ES-I3 (cell line): ENCODE measurements at regions not wholly inside any gene's neighbourhood (a gene's known extent, or its start where the extent isn't known, plus 50 kb on each side); places are given as distances from the start of the nearest gene placed in this dataset.

Experiments
- H3K36me3 ChIP-seq: 2 replicates; pipeline ENCODE4 v1.6.1; 2013; ENCODE audit warnings: mild to moderate bottlenecking, low read length, control low read depth, moderate library complexity; ENCODE audit not compliant: insufficient read depth
- H3K4me1 ChIP-seq: 2 replicates; pipeline ENCODE4 v1.6.1; 2013; ENCODE audit warnings: mild to moderate bottlenecking, control low read depth, low read length; ENCODE audit not compliant: insufficient read depth
- H3K9ac ChIP-seq: 2 replicates; pipeline ENCODE4 v1.6.1; 2013; ENCODE audit warnings: low read depth, mild to moderate bottlenecking, low read length, moderate library complexity
- H3K9me3 ChIP-seq: 2 replicates; pipeline ENCODE4 v1.6.1; 2013; ENCODE audit warnings: mild to moderate bottlenecking, low read length, moderate library complexity; ENCODE audit not compliant: control insufficient read depth, insufficient read depth

DNA sequence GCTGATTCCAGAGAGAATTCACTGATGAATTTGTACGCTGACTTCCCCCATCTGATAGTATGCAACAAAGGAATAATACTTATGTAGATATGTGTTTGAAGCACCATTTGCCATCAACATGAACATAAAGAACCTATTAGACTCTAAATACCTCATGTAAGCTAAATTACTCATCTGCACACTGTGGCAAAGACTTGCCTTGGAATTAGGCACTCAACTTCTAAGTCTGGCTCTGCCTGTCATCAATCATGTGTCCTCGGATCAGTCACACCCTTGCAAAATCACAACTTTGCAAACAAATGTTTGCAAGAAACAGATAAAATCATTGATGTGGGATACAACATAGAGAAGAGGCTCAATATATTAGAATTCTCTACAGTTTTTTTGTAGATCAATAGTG is 169.9 kb upstream of the LDB2 start:
- Histone ChIP-seq H3K9ac (no peak overlapping the region), H3K36me3 (no peaks in the 10 kb centered on the region), H3K4me1 (peaks cover 4% of the 10 kb centered on the region; the same call in 1 of the 2 replicates), H3K9me3 (0 out of 2 replicates have a peak, but pooled peaks cover 5% of the 10 kb centered on the region)

DNA sequence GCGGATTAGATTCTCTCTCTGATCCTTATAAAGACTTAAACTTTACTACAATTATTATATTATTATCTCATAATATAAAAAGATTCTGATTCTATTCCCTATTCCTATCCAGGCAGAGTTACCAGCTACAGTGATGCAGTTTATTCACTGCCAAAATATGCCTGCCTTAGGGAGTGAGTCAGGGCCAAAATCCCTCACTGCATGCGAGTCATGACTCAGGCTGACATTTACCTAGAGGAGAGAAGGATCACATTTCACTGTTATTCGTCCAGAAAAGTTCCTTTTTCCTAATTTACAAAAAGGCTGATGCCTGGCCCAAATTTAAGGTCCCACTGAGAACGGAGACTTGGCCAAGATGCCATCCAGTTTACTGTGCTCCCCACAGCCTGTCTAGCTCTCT is 168.5 kb upstream of the LDB2 start:
- peaks cover 4% of the 10 kb centered on the region; the same call in 1 of the 2 replicates for H3K4me1 ChIP-seq
- H3K9ac ChIP-seq = no peak overlapping the region
- no peaks in the 10 kb centered on the region for H3K36me3 ChIP-seq
- H3K9me3 ChIP-seq = 0 out of 2 replicates have a peak, but pooled peaks cover 5% of the 10 kb centered on the region

DNA sequence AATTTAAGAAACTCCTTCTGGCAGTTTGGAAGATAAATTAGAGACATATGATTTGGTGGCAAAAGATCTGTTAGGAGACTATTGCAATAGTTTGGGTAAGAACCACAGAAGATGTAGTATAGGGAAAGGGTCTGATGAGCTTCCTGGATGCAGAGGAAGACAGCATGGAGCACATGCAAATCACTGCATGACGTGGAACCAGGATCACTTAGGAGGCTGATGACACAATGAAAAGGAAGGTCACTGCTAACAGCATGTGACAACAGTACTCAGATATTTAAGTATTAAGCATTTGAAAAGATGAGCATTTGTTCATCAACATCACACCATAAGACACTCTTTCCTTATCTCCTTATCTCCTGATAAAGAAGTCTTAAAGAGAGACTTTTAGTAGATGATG is 167.8 kb upstream of the LDB2 start:
- Histone ChIP-seq H3K4me1 (peaks cover 4% of the 10 kb centered on the region; the same call in 1 of the 2 replicates), H3K36me3 (no peaks in the 10 kb centered on the region)

DNA sequence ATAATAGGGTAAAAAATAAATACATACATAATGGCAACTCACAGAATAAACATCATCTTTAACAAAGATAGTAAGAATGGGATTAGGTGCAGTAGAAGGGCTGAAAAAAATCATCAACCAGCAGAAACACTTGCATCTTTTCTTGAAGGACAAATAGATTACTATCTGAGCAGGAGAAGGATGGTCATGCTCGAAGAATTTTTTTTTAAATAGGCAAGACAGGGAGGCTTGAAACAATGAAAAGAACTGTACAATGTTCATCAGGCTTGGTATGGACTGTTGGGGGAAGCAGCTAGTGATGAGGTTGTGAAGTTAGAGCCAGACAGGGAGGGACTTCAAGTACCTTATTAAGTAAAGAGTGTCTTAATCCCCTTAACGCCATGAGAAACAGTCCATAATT is 167.4 kb upstream of the LDB2 start:
- H3K9ac ChIP-seq = no peak overlapping the region

More for the DNA sequence above, 167.8 kb upstream of the LDB2 start:
- Histone ChIP-seq H3K9ac (no peak overlapping the region), H3K9me3 (0 out of 2 replicates have a peak, but pooled peaks cover 5% of the 10 kb centered on the region)

DNA sequence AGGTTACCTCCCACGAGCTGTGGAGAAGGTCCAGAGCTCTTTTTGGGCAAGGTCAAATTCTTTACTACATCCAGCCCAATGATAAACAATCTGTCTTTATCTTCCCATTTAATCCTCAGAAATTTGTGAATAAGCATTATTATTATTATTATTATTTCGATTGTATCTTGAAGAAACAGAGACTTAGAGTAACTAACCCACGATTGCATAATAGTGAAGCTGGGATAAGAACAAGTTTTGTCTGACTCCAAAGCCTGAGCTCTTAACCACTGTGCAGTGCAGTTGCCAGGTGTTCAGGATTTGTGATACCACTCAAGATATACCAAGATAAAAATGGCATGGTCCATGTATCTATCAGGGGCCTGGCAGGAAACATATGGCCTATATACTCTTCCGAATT is 166.5 kb upstream of the LDB2 start:
- Histone ChIP-seq H3K36me3 (no peaks in the 10 kb centered on the region), H3K9me3 (0 out of 2 replicates have a peak, but pooled peaks cover under 1% of the 10 kb centered on the region), H3K9ac (no peak overlapping the region), H3K4me1 (peaks cover 4% of the 10 kb centered on the region; the same call in 1 of the 2 replicates)

More for the DNA sequence above, 167.4 kb upstream of the LDB2 start:
- H3K36me3 ChIP-seq = no peaks in the 10 kb centered on the region
- peaks cover 4% of the 10 kb centered on the region; the same call in 1 of the 2 replicates for H3K4me1 ChIP-seq
- H3K9me3 ChIP-seq = 0 out of 2 replicates have a peak, but pooled peaks cover 5% of the 10 kb centered on the region

DNA sequence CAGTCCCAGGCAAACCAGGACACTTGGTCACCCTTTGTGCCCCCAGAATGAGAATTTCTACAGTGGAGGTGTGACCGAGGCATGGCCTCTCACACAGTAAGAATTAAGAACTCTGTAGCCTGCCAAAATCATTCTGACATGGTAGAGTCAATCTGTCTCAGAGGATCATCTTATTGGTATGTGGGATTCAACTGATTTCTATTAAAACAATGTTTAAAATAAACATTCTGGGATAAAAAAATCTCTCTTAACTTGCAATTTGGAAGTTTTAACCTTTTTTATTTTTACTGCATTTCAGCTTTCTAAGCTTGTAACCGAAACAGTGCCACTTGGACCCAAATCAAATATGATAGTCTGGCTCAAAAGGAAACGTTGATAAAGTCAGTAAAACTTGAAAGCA is 165.4 kb upstream of the LDB2 start:
- Histone ChIP-seq H3K9ac (no peak overlapping the region), H3K9me3 (no peaks in the 10 kb centered on the region), H3K4me1 (peaks cover 4% of the 10 kb centered on the region; the same call in 1 of the 2 replicates), H3K36me3 (no peaks in the 10 kb centered on the region)

DNA sequence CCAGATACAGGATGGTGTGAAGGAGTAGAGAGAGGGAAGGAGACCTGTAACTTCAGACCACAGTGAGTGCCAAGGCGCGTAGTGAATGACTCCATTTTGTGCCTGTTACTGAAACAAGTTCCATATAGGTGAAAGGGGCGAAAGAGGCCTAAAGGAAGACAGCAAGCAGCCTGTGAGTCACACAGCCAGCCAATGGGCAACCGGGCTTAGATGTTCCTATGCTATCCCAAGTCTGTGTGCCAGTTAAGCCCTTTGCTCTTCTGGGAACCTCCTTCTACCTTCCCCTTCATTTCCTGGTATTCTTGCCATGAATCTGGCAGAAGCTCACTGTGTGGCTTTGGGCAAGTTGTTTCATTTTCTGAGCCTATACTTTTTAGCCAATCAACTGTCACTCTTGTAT is 161.8 kb upstream of the LDB2 start:
- no peaks in the 10 kb centered on the region for H3K9me3 ChIP-seq
- H3K36me3 ChIP-seq = no peaks in the 10 kb centered on the region
- H3K4me1 ChIP-seq = peaks cover 7% of the 10 kb centered on the region; the same call in 1 of the 2 replicates
- no peak overlapping the region for H3K9ac ChIP-seq

DNA sequence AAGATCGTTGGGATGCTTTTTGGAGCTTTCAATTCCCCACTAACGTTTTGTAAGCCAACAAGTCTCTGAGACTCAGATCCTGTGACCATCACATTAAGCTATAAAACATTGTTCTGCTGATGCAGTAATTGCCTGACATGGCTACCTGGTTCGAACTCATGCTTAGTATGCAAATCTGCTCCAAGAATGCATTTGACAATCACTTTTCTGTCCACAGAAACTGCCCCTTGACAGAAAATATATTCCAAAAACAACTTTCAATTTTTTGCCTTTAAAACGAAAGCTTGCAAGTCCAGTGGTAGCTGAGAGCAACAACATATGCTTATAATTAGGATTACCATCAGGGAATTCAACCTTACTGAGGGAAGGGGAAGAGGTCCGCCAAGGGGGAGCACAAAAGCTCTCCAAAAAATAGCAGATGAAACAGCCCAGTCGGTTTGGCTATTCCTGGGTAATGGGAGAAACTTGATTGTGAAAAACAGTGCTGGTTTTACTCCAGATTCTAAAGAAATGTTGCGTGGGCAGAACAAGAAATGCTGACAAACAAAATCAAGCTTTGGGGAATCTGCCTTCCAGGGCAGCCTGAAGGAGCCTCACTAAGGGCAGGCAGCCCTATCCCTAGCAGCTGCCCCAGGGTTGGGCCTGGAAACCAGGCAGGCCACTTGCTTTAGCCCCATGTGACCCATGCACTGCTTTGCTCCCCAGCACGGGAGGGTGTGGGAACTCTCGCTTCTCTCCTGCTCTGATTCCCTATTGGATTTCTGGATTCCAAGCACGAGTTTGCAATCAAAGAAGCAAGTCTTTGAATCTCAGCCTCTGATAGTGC is 160.7 kb upstream of the LDB2 start:
- no peaks in the 10 kb centered on the region for H3K36me3 ChIP-seq
- H3K9me3 ChIP-seq = no peaks in the 10 kb centered on the region
- H3K9ac ChIP-seq = no peak overlapping the region
- peaks cover 7% of the 10 kb centered on the region; the same call in 1 of the 2 replicates for H3K4me1 ChIP-seq

DNA sequence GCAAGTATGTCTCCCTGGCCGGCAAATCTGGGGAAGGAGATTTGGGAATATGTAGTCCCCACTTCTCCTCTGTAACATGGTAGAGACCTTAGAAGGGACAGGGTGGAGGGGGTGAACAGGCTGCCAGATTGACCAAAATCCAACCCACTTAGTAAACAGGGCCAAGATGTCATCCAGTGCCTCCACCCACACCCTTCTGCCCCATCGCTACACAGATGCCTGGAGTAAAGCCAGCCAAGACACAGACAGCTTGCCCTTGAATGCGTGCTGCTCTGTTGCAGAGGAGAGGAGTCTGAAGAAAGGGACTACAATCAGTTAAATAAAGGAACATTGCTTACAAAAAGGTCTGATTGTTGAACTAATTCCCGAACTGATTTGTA is 160.1 kb upstream of the LDB2 start:
- Histone ChIP-seq H3K4me1 (peaks cover 7% of the 10 kb centered on the region; the same call in 1 of the 2 replicates), H3K36me3 (no peaks in the 10 kb centered on the region), H3K9me3 (no peaks in the 10 kb centered on the region), H3K9ac (no peak overlapping the region)

DNA sequence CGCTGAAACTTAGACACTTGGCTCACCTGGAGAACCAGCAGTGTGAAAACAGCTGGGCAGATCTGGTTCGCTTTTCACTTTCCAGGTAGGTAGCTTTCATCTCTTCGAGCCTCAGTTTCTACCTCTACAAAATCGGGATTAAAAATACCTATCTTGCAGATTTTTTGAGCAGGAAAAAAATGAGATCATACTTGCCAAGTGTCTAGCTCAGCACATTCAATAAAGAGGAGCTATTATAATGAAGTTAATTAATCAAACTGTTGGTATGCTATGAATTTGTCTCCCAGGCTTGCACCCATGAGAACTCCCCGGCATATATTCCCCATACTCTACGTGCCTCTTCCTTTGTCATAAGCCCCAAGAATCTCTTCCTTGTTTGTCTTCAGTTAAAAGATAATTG is 158.6 kb upstream of the LDB2 start:
- peaks cover 7% of the 10 kb centered on the region; the same call in 1 of the 2 replicates for H3K4me1 ChIP-seq
- no peaks in the 10 kb centered on the region for H3K9me3 ChIP-seq
- H3K36me3 ChIP-seq = no peaks in the 10 kb centered on the region
- no peak overlapping the region for H3K9ac ChIP-seq

DNA sequence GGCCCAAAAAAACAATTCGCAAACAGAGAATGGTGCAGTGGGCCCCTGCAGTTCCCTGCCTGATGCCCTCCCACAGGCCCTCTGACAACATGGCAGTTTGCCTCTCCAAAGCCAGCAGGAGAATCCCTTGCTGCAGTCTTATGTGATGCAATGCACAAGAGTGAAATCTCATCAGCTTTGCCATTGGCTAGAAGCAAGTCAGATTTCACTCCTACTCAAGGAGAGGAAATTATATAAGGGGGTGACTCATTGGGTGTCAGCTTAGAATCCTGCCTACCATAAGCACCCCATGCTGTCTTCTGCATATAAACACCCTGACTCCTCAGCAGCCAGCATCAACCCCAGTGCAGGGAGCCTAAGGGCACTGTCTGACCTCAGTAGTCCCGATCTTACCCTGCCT is 157.3 kb upstream of the LDB2 start:
- H3K4me1 ChIP-seq = peaks cover 7% of the 10 kb centered on the region; the same call in 1 of the 2 replicates
- H3K9ac ChIP-seq = no peak overlapping the region
- H3K36me3 ChIP-seq = no peaks in the 10 kb centered on the region
- no peaks in the 10 kb centered on the region for H3K9me3 ChIP-seq

DNA sequence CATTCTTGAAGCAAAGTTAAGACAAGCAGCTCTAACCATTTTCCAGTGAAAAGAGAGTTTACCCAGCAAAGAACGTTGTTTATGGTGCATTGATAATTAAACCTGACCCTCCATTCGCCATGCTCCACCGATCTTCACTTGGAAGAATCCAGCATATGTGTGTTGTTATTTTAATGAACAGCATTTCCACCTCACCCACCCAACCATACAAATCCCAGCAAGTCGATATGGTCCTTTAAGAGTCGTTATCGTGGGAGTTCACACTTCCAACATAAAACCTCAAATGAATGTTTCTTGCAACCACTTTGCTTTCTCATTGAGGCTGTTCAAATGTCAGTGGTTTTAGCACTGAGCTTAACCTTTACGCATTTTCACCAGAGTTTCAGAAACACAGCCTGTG is 147.4 kb upstream of the LDB2 start:
- Histone ChIP-seq H3K9ac (no peak overlapping the region), H3K36me3 (no peaks in the 10 kb centered on the region), H3K4me1 (no peaks in the 10 kb centered on the region), H3K9me3 (no peaks in the 10 kb centered on the region)

DNA sequence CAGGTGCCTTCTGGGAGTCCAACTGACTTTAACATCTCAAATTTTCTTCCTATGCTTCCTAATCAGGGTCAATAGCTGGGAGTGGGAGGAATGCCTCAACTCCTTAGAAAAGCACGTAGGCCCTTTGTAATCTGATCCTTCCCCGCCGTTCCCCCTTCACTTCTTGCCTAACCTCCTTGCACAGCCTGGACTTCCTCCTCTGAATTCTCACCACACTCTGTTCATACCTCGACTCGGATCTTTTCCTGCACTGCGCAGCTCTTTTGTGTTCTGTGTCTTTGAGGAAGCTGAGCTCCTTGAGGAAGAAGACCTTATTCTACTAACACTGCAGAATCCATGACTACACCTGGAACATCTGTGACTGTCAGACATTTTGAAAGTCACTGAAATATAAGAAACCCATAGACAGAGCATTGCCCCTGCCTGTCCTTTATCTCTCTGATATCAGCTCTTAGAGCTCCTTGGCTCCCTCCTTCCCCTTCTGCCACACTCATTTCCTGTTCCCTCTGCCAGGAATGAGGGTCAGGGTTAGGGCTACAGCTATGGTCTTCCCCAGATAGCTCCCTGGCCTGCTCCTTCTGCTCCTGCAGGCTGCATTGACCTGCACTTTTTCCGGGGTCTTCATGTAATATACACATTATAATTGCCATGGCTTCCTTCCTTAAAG is 140.2 kb upstream of the LDB2 start:
- Histone ChIP-seq H3K36me3 (no peaks in the 10 kb centered on the region), H3K9me3 (no peaks in the 10 kb centered on the region), H3K4me1 (peaks cover 12% of the 10 kb centered on the region), H3K9ac (no peak overlapping the region)

DNA sequence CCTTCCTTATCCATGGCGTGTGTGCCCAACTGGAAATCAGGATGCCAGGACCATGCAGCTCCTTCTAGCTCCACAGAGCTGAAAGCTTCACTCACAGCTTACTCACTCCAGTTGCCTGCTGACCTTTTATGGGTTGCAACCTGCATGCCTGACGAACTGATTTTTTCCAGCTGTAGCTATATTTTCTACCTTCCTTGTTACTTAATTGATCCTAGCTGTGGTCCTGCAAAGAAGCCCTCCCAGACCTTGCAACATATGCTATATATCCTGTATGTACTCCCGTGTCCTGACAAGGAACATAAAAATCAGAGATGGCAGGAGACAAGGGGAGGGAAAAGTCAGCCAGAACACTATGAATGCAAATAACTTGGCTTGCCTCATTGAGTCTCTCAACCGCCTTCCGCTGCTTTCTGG is 135.3 kb upstream of the LDB2 start:
- no peak overlapping the region for H3K9ac ChIP-seq
- no peaks in the 10 kb centered on the region for H3K9me3 ChIP-seq
- H3K36me3 ChIP-seq = no peaks in the 10 kb centered on the region
- H3K4me1 ChIP-seq = peaks cover 40% of the 10 kb centered on the region
